GM21619 (cell line): ENCODE measurements at regions not wholly inside any gene's neighbourhood (a gene's known extent, or its start where the extent isn't known, plus 50 kb on each side); places are given as distances from the start of the nearest gene placed in this dataset.
"Not testable (repeated sequence)": the region's sequence is repeated elsewhere in the genome, so short reads cannot be mapped to it uniquely, and the experiment has no call there.

ENCODE experiments used
- ATAC-seq: cut with Tn5 transposase; IDR thresholded peaks from one replicate; pipeline ENCODE4 v1.9.1; 2021; ENCODE audit not compliant: unreplicated experiment

DNA sequence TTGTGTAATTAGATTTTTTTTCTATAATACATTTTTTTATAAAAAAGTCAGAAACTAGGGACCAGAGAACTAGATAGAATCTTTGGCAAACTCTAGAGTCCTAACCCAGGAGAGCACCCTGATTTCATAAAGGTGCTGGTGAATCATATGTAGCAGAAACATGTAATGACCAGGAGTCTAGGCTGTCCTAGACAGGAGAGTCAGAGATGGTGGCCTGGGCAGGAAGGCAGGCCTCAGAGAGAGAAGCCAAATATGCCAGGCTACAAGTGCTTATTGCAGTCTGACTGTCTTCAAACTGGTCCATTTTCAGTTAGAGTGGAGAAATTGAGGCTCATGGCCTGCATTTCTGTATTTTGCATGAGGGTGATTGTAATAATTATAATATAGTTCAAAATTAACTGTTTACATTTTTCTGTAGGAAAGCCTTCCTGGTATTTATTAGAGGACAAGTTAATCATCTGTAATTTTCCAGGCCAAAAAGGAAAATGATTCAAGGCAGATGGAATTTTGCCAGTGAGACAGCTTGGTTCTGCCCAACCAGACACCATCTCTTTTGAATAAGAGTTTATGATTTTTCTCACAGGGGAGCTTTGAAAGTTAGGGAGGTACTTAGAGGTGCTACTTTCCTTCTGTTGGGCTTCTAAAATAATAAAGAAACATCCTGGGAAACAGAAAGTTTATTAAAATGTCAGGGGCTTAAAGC, 129.8 kb downstream of the S1PR1 start:
- no peak for ATAC-seq

- ATAC-seq = no peak
Observed at GRCh38 chr1:101367630-101368029, 130.8 kb downstream of the S1PR1 start.

GRCh38 chr1:101370488-101370887, 133.7 kb downstream of the S1PR1 start:
- no peak for ATAC-seq

DNA sequence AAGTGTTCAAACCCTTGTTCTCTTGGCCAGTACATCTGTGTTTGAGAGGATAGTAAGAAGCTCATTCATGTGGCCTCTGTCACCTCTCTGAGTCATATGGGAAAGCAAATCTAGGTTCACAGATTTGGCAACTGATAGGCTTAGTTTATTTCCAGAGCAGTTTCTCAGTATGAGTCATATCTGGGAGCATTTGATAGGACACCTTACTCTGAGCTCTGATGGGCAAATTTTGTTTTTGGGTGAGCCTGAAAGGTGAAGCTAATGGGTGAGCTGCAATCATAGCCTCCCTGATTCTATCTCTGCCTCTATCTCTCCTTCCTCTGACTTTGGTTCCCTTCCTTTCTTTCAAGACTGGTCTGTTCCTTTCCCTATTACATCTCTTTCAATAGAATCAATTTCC, 134.4 kb downstream of the S1PR1 start:
- peak; percentile 95 for ATAC-seq

GRCh38 chr1:101373570-101373969, 136.8 kb downstream of the S1PR1 start:
- no peak for ATAC-seq

GRCh38 chr1:101375448-101375847, 138.6 kb downstream of the S1PR1 start:
- not testable (repeated sequence) for ATAC-seq

GRCh38 chr1:101376121-101377083, 139.6 kb downstream of the S1PR1 start:
- no peak for ATAC-seq

DNA sequence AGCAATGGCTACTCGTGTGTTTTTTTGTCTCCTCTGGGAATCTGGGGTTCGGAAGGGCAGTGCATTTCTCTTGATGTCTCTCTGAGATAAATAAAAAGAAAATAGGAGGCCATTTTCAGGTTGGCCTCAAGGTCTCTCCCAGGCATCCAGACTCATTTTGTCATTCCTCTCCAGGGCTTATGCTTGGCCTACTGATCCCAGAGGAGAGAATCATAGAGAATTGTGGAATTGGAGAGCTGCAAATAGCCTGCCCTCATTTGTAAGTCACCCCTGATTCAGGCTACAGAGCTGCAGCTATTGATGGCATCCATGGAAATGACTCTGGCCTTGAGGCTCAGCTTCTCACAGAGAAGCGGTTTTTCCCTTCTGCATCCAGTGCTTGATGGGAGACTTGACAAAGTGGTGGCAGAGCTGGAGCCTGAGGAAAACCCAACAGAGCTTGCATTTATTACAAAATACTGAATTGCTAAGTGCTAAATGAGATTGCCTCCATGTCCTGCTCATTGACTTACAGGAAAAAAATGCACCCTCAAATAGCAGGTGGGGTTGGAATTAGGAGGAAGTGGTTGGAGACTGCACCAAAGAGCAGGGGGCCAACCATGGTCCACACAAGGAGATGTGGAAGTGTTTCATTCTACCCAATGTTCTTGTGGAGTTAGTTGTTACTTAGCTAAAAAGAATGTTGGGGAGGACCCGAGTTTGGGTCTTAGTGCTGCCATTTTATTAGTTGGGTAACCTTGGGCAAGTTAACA, 140.4 kb downstream of the S1PR1 start:
- ATAC-seq = no peak

- ATAC-seq = no peak
Observed at GRCh38 chr1:101379037-101379436, 142.2 kb downstream of the S1PR1 start.

DNA sequence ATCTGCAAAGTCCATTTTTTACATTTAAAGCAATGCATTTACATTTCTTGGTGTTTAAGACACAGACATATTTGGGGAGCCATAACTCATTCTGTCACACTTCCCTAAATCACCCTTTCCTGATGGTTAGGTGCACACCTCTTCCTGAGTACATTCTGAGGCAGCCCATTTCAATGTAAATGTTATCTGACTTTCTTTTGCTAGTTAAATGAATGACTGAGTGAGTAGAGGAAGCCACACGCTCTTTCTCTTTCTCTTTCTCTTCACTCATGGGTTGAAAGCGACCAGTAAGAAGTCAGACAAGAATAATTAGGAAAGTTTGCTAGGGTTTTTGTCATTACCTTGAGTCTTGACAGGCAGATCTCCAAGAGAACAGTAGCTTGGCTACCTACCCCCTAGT, 143.1 kb downstream of the S1PR1 start:
- ATAC-seq = peak; percentile 97

DNA sequence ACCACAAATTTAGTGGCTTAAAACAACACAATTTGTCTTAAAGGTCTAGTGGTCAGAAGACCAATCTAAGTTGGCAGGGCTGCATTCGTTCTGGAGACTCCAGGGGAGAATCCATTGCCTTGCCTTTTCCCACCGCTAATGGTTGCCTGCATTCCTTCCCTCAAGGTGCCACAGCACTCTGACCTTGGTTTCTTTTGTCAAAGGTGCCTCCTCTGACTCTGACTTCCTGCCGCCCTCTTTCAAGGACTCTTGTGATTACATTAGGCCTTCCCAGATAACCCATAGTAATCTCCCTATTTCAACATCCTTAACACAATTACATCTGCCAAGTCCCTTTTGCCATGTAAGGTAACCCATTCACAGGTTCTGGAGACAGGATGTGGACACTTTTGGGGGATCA, 145.3 kb downstream of the S1PR1 start:
- no peak for ATAC-seq

GRCh38 chr1:101388904-101389546, 152.2 kb downstream of the S1PR1 start:
- peak; percentile 89 for ATAC-seq

DNA sequence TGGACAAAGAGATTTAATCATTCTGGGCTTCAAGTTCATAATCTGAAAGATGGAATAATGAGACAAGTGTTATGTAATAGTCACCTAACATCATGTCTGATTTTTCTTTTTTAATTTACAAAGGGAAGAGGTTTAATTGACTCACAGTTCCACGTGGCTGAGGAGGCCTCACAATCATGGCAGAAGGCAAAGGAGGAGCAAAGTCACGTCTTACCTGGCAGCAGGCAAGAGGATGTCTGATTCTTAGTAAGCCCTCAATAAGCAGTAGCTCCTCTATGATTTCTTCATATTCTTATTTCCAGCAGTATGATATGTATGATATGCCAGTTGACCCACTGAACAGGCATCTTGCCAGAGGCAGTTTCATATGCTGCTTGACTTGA, 152.7 kb downstream of the S1PR1 start:
- ATAC-seq = no peak

GRCh38 chr1:101392552-101392951, 155.7 kb downstream of the S1PR1 start:
- no peak for ATAC-seq

- ATAC-seq = no peak
Observed at GRCh38 chr1:101394041-101394440, 157.2 kb downstream of the S1PR1 start.

DNA sequence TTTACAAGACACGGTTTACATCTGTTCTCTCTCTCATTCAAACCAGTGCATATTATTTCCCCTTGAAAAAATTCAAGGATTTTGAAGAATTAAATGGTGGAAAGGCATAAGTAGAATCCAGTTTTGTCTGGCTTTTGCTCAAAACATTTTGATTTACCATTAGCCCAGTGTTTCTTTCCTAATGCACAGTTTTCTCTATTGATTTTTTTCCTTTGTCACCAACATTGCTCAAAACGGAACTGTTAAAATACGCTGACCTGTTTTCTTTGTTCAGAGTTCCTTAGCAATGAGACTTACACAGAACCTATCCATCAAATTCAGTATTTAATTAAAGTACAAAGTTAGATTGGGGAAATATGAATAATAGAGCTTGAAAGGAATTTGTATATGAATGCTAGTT, 162.4 kb downstream of the S1PR1 start:
- ATAC-seq = no peak

DNA sequence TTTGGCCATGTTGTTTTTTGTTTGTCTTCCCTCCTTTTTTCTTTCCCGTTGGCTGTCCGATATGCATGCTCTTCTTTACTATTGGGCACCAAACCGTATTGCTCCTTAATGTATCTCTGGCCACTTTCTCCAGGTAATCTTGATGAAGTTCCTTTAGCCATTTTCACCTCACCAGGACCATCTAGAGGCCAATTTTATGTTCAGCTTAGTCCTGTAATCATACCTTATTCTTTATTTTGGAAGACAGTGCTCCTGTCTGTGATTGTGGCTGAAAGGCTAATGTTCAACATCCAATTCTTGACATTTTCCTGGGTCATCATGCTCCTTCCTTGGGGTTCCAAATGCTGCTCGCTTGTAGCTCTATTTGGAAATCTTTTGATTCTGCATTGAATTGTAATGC, 169.5 kb downstream of the S1PR1 start:
- ATAC-seq = no peak

DNA sequence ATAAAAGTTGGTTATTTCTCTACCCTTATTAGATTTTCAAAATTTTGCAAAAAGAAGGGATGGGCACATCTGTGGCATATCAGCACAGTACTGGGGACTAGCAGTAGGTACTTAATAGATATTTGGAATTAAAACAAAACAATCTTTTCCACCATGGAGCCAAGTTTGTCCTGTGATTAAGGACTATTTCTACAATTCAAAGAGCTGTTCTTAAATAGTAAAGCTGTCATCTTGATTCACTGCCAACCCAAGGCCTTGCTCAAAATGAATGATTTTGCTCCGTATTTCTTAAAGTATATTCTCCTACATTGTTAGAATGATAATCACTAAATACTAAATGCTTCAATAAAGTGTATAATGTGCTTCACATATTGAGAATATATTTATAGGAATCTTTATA, 169.9 kb downstream of the S1PR1 start:
- no peak for ATAC-seq

GRCh38 chr1:101407505-101408211, 170.8 kb downstream of the S1PR1 start:
- ATAC-seq = peak; percentile 71
